Medulla oblongata (tissue), 1 donor: ENCODE measurements at regions not wholly inside any gene's neighbourhood (a gene's known extent, or its start where the extent isn't known, plus 50 kb on each side); places are given as distances from the start of the nearest gene placed in this dataset.
"Not testable (repeated sequence)": the region's sequence is repeated elsewhere in the genome, so short reads cannot be mapped to it uniquely, and the experiment has no call there.

Experiments
- DNase-seq: peaks from one replicate; pipeline ENCODE4 v3.0.0-alpha.2; 2015; ENCODE audit errors: extremely low spot score

GRCh38 chr13:75178436-75178835 is 303.5 kb downstream of the TBC1D4 start:
- DNase-seq = no peak

- no peak for DNase-seq
Observed at GRCh38 chr13:75175575-75175974, 306.4 kb downstream of the TBC1D4 start.

- DNase-seq = not testable (repeated sequence)
Observed at GRCh38 chr13:75175097-75175496, 306.9 kb downstream of the TBC1D4 start.

- DNase-seq = no peak
Observed at GRCh38 chr13:75174481-75174880, 307.5 kb downstream of the TBC1D4 start.

- no peak for DNase-seq
Observed at GRCh38 chr13:75173457-75174356, 308.3 kb downstream of the TBC1D4 start.

- DNase-seq = peak; percentile 54
Observed at GRCh38 chr13:75170311-75170710, 311.7 kb downstream of the TBC1D4 start.

- no peak for DNase-seq
Observed at GRCh38 chr13:75165543-75166230, 316.3 kb downstream of the TBC1D4 start.

GRCh38 chr13:75161804-75162203 is 320.2 kb downstream of the TBC1D4 start:
- no peak for DNase-seq

GRCh38 chr13:75160984-75161383 is 321.0 kb downstream of the TBC1D4 start:
- no peak for DNase-seq

- DNase-seq = no peak
Observed at GRCh38 chr13:75154331-75154730, 327.6 kb downstream of the TBC1D4 start.

GRCh38 chr13:75153834-75154233 is 328.1 kb downstream of the TBC1D4 start:
- peak; percentile 11 for DNase-seq

- DNase-seq = no peak
Observed at GRCh38 chr13:75153386-75153785, 328.6 kb downstream of the TBC1D4 start.

GRCh38 chr13:75151081-75151643 is 330.8 kb downstream of the TBC1D4 start:
- no peak for DNase-seq

- DNase-seq = no peak
Observed at GRCh38 chr13:75149776-75150175, 332.2 kb downstream of the TBC1D4 start.

- no peak for DNase-seq
Observed at GRCh38 chr13:75147946-75148345, 334.0 kb downstream of the TBC1D4 start.

GRCh38 chr13:75146436-75146835 is 335.5 kb downstream of the TBC1D4 start:
- DNase-seq = no peak

GRCh38 chr13:75145927-75146326 is 336.0 kb downstream of the TBC1D4 start:
- DNase-seq = no peak

GRCh38 chr13:75139291-75139690 is 342.7 kb downstream of the TBC1D4 start:
- DNase-seq = no peak

- DNase-seq = no peak
Observed at GRCh38 chr13:75137911-75138571, 343.9 kb downstream of the TBC1D4 start.

- no peak for DNase-seq
Observed at GRCh38 chr13:75136151-75136550, 345.8 kb downstream of the TBC1D4 start.

- no peak for DNase-seq
Observed at GRCh38 chr13:75135325-75135825, 346.6 kb downstream of the TBC1D4 start.
